OCI-LY1 (cell line): ENCODE measurements at regions not wholly inside any gene's neighbourhood (a gene's known extent, or its start where the extent isn't known, plus 50 kb on each side); places are given as distances from the start of the nearest gene placed in this dataset.

Source experiments
- H2AFZ ChIP-seq: fragments of 200-600 bp; sonication (generic), shearing (Covaris generic); 2 replicates; pipeline ENCODE4 v1.6.0; 2014; ENCODE audit warnings: antibody characterized with exemption, mild to moderate bottlenecking, low read length
- H3F3A ChIP-seq: fragments of 200-600 bp; sonication (generic), shearing (Covaris generic); 2 replicates; pipeline ENCODE4 v1.6.0; 2014; ENCODE audit warnings: mild to moderate bottlenecking, antibody characterized with exemption, low read length, moderate library complexity; ENCODE audit not compliant: insufficient read depth
- H3K27ac ChIP-seq: fragments of 200-600 bp; sonication (generic); 2 replicates; pipeline ENCODE4 v1.5.1; 2014; ENCODE audit warnings: low read length, mixed run types, mild to moderate bottlenecking, low read depth; ENCODE audit not compliant: poor library complexity, severe bottlenecking
- H3K27me3 ChIP-seq: fragments of 200-600 bp; sonication (generic); 2 replicates; pipeline ENCODE4 v1.6.0; 2014; ENCODE audit warnings: antibody characterized with exemption, mild to moderate bottlenecking, low read length, moderate library complexity; ENCODE audit not compliant: insufficient read depth
- H3K36me3 ChIP-seq: fragments of 200-600 bp; sonication (generic); 2 replicates; pipeline ENCODE4 v1.6.1; 2014; ENCODE audit warnings: mild to moderate bottlenecking, antibody characterized with exemption, low read length, moderate library complexity, mixed read lengths; ENCODE audit not compliant: insufficient read depth
- H3K4me1 ChIP-seq: fragments of 200-600 bp; sonication (generic); 2 replicates; pipeline ENCODE4 v1.5.1; 2014; ENCODE audit warnings: mild to moderate bottlenecking, low read length, moderate library complexity; ENCODE audit not compliant: insufficient read depth, severe bottlenecking
- H3K4me2 ChIP-seq: fragments of 200-600 bp; sonication (generic), shearing (Covaris generic); 2 replicates; pipeline ENCODE4 v1.6.1; 2014; ENCODE audit warnings: low read length
- H3K4me3 ChIP-seq: fragments of 200-600 bp; sonication (generic); 2 replicates; pipeline ENCODE4 v1.5.1; 2014; ENCODE audit warnings: low read length, low read depth, mild to moderate bottlenecking, mixed read lengths; ENCODE audit not compliant: poor library complexity, severe bottlenecking
- H3K79me2 ChIP-seq: fragments of 200-600 bp; shearing (Covaris generic); 2 replicates; pipeline ENCODE4 v1.6.1; 2016; ENCODE audit warnings: mixed run types, low read length, mixed read lengths; ENCODE audit not compliant: insufficient read depth
- H3K9ac ChIP-seq: fragments of 200-600 bp; sonication (generic), shearing (Covaris generic); 2 replicates; pipeline ENCODE4 v1.6.1; 2014; ENCODE audit warnings: mild to moderate bottlenecking, low read length, mixed read lengths
- H3K9me2 ChIP-seq: fragments of 200-600 bp; sonication (generic), shearing (Covaris generic); 2 replicates; pipeline ENCODE4 v1.6.1; 2014; ENCODE audit warnings: low read depth, mild to moderate bottlenecking, low read length, mixed read lengths
- H3K9me3 ChIP-seq: fragments of 200-600 bp; shearing (Covaris generic); 2 replicates; pipeline ENCODE4 v1.6.1; 2014; ENCODE audit warnings: low read length, mixed read lengths
- H4K20me1 ChIP-seq: fragments of 200-600 bp; sonication (generic), shearing (Covaris generic); 2 replicates; pipeline ENCODE4 v1.6.0; 2016; ENCODE audit warnings: mild to moderate bottlenecking, low read length; ENCODE audit not compliant: insufficient read depth
- CTCF ChIP-seq: fragments of 200-600 bp; sonication (generic), shearing (Covaris generic); IDR thresholded peaks from 2 replicates; pipeline ENCODE4 v1.5.1; 2017; ENCODE audit warnings: mild to moderate bottlenecking, antibody characterized with exemption, low read length, moderate library complexity, mixed read lengths
- EZH2 ChIP-seq: fragments of 200-600 bp; sonication (generic), shearing (Covaris generic); IDR thresholded peaks from 2 replicates; pipeline ENCODE4 v1.8.0; 2017; ENCODE audit warnings: borderline replicate concordance, mixed run types, mild to moderate bottlenecking, antibody characterized with exemption, low read length, moderate library complexity, mixed read lengths

- no peaks in the 10 kb centered on the region for H4K20me1 ChIP-seq
- no peak overlapping the region for H3K4me2 ChIP-seq
- H3K9me3 ChIP-seq: no peaks in the 10 kb centered on the region
- no peaks in the 10 kb centered on the region for H3F3A ChIP-seq
- H3K9ac ChIP-seq: no peak overlapping the region
- no peak for TF ChIP-seq EZH2
- TF ChIP-seq CTCF: no peak
- H2AFZ ChIP-seq: no peak overlapping the region
- no peaks in the 10 kb centered on the region for H3K36me3 ChIP-seq
- H3K27ac ChIP-seq: no peak overlapping the region
- no peaks in the 10 kb centered on the region for H3K79me2 ChIP-seq
- H3K4me3 ChIP-seq: no peak overlapping the region
- H3K4me1 ChIP-seq: no peaks in the 10 kb centered on the region
- no peaks in the 10 kb centered on the region for H3K27me3 ChIP-seq
- H3K9me2 ChIP-seq: no peaks in the 10 kb centered on the region
Measured at GRCh38 chr20:10947726-10948125, 273.9 kb upstream of the JAG1 start.

GRCh38 chr20:10949930-10950783 is 276.4 kb upstream of the JAG1 start:
- Histone ChIP-seq H3K36me3 (no peaks in the 10 kb centered on the region), H3K9me2 (no peaks in the 10 kb centered on the region), H3F3A (no peaks in the 10 kb centered on the region), H3K4me2 (no peak overlapping the region), H3K4me3 (no peak overlapping the region), H4K20me1 (no peaks in the 10 kb centered on the region), H3K79me2 (no peaks in the 10 kb centered on the region), H2AFZ (no peak overlapping the region), H3K4me1 (no peaks in the 10 kb centered on the region), H3K9ac (no peak overlapping the region), H3K9me3 (no peaks in the 10 kb centered on the region), H3K27ac (no peak overlapping the region), H3K27me3 (no peaks in the 10 kb centered on the region)
- TF ChIP-seq EZH2: no peak
- TF ChIP-seq CTCF: no peak

- H3K27ac ChIP-seq: no peak overlapping the region
- no peak overlapping the region for H3K4me2 ChIP-seq
- H3F3A ChIP-seq: no peaks in the 10 kb centered on the region
- no peaks in the 10 kb centered on the region for H3K9me2 ChIP-seq
- H4K20me1 ChIP-seq: no peaks in the 10 kb centered on the region
- H3K36me3 ChIP-seq: no peaks in the 10 kb centered on the region
- H3K9ac ChIP-seq: no peak overlapping the region
- H2AFZ ChIP-seq: no peak overlapping the region
- H3K4me1 ChIP-seq: no peaks in the 10 kb centered on the region
- no peak overlapping the region for H3K4me3 ChIP-seq
- TF ChIP-seq EZH2: no peak
- no peaks in the 10 kb centered on the region for H3K9me3 ChIP-seq
- no peaks in the 10 kb centered on the region for H3K79me2 ChIP-seq
- no peaks in the 10 kb centered on the region for H3K27me3 ChIP-seq
Measured at GRCh38 chr20:10951216-10951615, 277.4 kb upstream of the JAG1 start.

- Histone ChIP-seq H3K9ac (no peak overlapping the region), H3K79me2 (no peaks in the 10 kb centered on the region), H3F3A (no peaks in the 10 kb centered on the region), H3K4me2 (no peak overlapping the region), H4K20me1 (no peaks in the 10 kb centered on the region), H3K9me2 (no peaks in the 10 kb centered on the region), H3K27me3 (no peaks in the 10 kb centered on the region), H3K36me3 (no peaks in the 10 kb centered on the region), H3K27ac (no peak overlapping the region), H3K9me3 (no peaks in the 10 kb centered on the region), H3K4me1 (no peaks in the 10 kb centered on the region), H3K4me3 (no peak overlapping the region), H2AFZ (no peak overlapping the region)
- TF ChIP-seq CTCF: no peak
Measured at GRCh38 chr20:10951904-10952303, 278.1 kb upstream of the JAG1 start.
